C4-2B (cell line): ENCODE measurements at regions not wholly inside any gene's neighbourhood (a gene's known extent, or its start where the extent isn't known, plus 50 kb on each side); places are given as distances from the start of the nearest gene placed in this dataset.

Experiments
- ZFX ChIP-seq: fragments of 450-650 bp; IDR thresholded peaks from 2 replicates; pipeline ENCODE4 v1.6.1; 2017
- TF ChIP-seq, protein P1 (sequence below): fragments of 450-650 bp; conservative IDR thresholded peaks from 2 replicates; pipeline ENCODE4 v1.5.1; 2017; ENCODE audit warnings: mild to moderate bottlenecking

DNA sequence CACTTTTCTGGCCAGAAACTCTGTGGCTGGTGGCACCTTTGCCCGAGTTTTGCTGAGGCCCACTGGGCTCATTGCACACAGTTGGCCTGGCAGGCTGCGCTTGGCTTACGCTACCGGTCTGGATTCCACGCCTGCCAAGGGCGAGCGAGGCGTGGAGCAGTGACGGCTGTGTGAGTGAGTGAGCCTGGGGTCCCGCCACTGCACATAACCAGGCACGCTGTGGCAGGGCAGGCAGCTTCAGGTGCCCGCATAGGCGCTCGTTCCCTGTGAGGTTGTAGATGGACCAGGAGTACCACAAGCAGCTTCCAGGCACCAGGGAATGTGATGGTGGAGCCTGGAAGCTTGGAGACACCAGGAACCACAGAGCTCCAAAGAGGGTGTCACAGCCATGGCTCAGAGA is 190.1 kb upstream of the DEFB112 start:
- TF ChIP-seq, protein P1, sequence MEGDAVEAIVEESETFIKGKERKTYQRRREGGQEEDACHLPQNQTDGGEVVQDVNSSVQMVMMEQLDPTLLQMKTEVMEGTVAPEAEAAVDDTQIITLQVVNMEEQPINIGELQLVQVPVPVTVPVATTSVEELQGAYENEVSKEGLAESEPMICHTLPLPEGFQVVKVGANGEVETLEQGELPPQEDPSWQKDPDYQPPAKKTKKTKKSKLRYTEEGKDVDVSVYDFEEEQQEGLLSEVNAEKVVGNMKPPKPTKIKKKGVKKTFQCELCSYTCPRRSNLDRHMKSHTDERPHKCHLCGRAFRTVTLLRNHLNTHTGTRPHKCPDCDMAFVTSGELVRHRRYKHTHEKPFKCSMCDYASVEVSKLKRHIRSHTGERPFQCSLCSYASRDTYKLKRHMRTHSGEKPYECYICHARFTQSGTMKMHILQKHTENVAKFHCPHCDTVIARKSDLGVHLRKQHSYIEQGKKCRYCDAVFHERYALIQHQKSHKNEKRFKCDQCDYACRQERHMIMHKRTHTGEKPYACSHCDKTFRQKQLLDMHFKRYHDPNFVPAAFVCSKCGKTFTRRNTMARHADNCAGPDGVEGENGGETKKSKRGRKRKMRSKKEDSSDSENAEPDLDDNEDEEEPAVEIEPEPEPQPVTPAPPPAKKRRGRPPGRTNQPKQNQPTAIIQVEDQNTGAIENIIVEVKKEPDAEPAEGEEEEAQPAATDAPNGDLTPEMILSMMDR: no peak
- TF ChIP-seq ZFX: no peak
